HUES48 (cell line): ENCODE measurements at regions not wholly inside any gene's neighbourhood (a gene's known extent, or its start where the extent isn't known, plus 50 kb on each side); places are given as distances from the start of the nearest gene placed in this dataset.

Source experiments
- H3K27ac ChIP-seq: one replicate; pipeline ENCODE4 v1.7.0; 2013; ENCODE audit warnings: low read depth, low read length, inconsistent platforms
- H3K27me3 ChIP-seq: 2 replicates; pipeline ENCODE4 v1.6.1; 2013; ENCODE audit warnings: mild to moderate bottlenecking, low read length; ENCODE audit not compliant: control insufficient read depth, insufficient read depth
- H3K36me3 ChIP-seq: 2 replicates; pipeline ENCODE4 v1.6.1; 2013; ENCODE audit warnings: low read length; ENCODE audit not compliant: control insufficient read depth, insufficient read depth
- H3K4me1 ChIP-seq: 2 replicates; pipeline ENCODE4 v1.6.1; 2013; ENCODE audit warnings: mild to moderate bottlenecking, low read length; ENCODE audit not compliant: control insufficient read depth, insufficient read depth
- H3K4me3 ChIP-seq: 2 replicates; pipeline ENCODE4 v1.5.1; 2013; ENCODE audit warnings: mild to moderate bottlenecking, low read depth, low read length
- H3K9ac ChIP-seq: 2 replicates; pipeline ENCODE4 v1.6.1; 2013; ENCODE audit warnings: mild to moderate bottlenecking, low read depth, low read length, moderate library complexity
- H3K9me3 ChIP-seq: 2 replicates; pipeline ENCODE4 v1.6.1; 2013; ENCODE audit warnings: low read length; ENCODE audit not compliant: control insufficient read depth, insufficient read depth

DNA sequence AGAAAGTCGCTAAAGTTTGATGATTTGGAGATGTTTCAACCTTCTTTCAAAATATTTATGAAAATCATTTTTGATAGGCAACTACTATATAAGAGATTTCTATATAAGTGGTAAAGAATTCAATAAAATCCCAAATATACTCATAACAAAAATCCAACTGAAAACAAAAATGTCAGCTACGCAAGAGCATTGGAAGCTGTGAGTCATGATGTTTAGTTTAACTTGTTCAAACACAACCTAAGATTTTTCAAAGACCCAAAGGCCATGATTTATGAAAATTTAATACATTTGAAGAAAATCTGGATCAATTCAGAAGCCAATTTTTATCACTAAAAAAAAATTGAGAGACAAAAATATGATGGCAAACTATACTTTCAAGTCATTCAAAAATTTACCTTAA is 226.6 kb downstream of the MZT1 start:
- Histone ChIP-seq H3K4me1 (no peaks in the 10 kb centered on the region), H3K36me3 (no peaks in the 10 kb centered on the region), H3K27ac (no peak overlapping the region), H3K4me3 (no peak overlapping the region), H3K9ac (no peak overlapping the region), H3K27me3 (no peaks in the 10 kb centered on the region), H3K9me3 (no peaks in the 10 kb centered on the region)

DNA sequence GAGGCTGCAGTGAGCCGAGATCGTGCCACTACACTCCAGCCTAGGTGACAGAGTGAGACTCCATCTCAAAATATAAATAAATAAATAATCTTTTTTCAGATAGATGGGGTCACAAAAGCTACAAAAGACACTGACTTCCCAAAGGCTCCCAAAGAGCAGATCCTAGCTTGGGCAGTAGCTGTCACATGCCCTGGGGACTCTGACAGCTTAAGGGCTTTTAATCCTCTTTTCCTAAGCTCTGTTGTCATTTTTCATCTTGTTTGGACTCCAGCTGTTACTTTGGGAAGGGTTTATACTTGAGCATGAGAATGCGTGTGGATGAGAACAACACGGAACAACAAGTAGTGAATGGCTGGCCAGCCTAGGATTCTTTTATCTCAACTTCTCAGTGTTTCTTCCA is 231.7 kb downstream of the MZT1 start:
- Histone ChIP-seq H3K27me3 (no peaks in the 10 kb centered on the region), H3K4me1 (no peaks in the 10 kb centered on the region), H3K9ac (no peak overlapping the region), H3K9me3 (no peaks in the 10 kb centered on the region), H3K4me3 (no peak overlapping the region), H3K36me3 (no peaks in the 10 kb centered on the region), H3K27ac (no peak overlapping the region)

DNA sequence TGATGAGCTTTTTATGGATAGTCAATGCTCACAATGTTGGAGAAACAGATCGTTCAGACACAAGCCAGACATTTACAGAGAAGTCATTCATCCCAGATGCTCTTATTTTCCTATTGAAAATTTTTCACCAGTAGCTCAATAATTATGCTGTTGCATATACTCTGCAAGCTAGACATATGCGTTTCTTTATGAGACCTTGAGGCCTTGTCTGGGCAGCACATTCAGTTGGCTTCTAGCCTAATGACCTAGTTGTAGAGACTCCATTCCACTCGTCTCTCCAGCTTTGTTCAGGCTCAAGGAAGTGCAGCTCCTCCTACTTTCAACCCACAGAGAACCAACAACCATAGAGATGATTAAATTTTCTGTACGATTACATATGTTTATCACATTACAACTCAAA is 237.7 kb downstream of the MZT1 start:
- Histone ChIP-seq H3K36me3 (no peaks in the 10 kb centered on the region), H3K9ac (no peak overlapping the region), H3K27ac (no peak overlapping the region), H3K27me3 (no peaks in the 10 kb centered on the region), H3K4me3 (no peak overlapping the region), H3K9me3 (no peaks in the 10 kb centered on the region), H3K4me1 (no peaks in the 10 kb centered on the region)

DNA sequence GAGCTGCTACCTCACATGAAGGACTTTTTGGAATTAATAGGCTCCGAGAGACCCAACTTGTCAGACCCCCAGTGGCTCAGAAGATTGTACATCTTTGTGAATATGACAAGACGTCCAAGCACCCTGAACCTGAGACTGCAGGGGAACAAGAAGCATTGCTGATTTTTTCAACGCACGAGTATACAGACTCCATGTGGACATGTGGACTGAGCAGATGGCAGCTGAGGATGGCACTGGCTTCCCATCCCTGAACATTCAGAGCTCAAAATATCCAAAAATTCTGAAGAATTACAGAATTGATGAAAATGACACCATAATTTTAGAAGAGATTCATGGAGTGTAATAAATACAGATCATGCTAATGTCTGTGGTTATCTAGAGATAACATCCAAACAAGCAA is 254.1 kb downstream of the MZT1 start:
- H3K4me1 ChIP-seq, result no peaks in the 10 kb centered on the region; the same call in 1 of the 2 replicates
- H3K27me3 ChIP-seq, result no peaks in the 10 kb centered on the region
- no peaks in the 10 kb centered on the region for H3K36me3 ChIP-seq
- no peak overlapping the region for H3K9ac ChIP-seq
- H3K4me3 ChIP-seq, result no peak overlapping the region
- H3K27ac ChIP-seq, result no peak overlapping the region
- no peaks in the 10 kb centered on the region for H3K9me3 ChIP-seq

DNA sequence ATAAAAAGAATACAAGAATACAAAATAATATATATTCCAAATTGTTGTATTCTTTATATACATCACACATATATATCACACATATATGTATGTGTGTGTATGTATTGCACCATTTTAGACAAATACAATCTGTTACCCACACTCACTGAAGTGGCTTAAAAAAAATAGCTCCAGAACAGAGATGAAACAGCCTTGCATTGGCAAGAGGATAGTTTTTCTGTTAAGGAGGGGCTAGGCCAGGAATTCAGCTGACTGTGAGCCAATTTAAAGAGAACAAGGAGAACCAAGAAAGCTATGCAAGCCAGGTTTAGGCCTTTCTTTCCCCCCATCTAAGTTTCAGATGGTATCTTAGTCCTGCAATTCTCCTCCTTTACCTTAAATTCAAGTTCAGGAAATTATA is 257.5 kb downstream of the MZT1 start:
- no peaks in the 10 kb centered on the region; the same call in 1 of the 2 replicates for H3K4me1 ChIP-seq
- H3K27me3 ChIP-seq, result no peaks in the 10 kb centered on the region
- no peaks in the 10 kb centered on the region for H3K36me3 ChIP-seq
- no peak overlapping the region for H3K4me3 ChIP-seq
- no peak overlapping the region for H3K9ac ChIP-seq
- no peak overlapping the region for H3K27ac ChIP-seq
- no peaks in the 10 kb centered on the region for H3K9me3 ChIP-seq

DNA sequence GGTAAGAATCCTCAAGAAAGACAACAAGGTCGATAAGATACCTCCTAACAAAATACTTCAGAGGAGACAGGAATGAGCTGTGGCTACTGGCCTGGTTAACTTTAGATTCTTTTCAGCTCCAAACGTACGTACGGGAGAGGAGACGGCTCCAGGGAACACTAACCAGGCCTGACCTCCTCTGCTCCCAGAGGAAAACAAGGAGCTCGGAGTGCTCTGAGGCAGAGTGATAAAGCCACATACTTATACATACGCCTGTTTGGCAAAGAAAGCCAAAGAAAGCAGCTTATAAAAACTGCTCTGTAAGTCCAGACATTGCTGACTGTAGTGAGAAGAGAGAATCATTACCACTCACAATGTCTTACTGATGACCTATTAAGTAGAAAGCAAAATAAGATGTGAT is 263.9 kb downstream of the MZT1 start:
- Histone ChIP-seq H3K4me1 (peaks cover 3% of the 10 kb centered on the region), H3K4me3 (no peak overlapping the region), H3K36me3 (no peaks in the 10 kb centered on the region), H3K9me3 (no peaks in the 10 kb centered on the region), H3K27me3 (no peaks in the 10 kb centered on the region), H3K9ac (no peak overlapping the region), H3K27ac (no peak overlapping the region)

DNA sequence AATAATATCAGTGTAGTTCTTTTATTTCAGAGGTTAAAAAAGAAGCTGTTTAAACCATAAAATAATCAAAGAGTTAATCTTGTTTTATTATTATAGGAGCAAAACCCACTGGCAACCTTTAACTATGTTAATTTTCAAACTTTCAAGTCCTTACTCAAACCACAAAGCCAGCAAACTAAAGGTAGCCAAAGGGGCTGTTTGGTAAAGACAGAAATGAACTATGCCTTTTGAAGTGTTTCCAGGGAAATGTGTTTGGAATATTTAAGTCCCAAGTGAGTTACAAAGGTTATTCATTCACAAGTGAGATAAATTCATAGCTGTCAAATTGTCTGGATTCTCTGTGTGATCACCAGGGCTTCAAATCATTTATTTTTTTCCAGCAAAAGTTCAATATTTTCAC is 264.7 kb downstream of the MZT1 start:
- Histone ChIP-seq H3K36me3 (no peaks in the 10 kb centered on the region), H3K4me3 (no peak overlapping the region), H3K27ac (no peak overlapping the region), H3K27me3 (no peaks in the 10 kb centered on the region), H3K4me1 (peaks cover 11% of the 10 kb centered on the region), H3K9ac (no peak overlapping the region), H3K9me3 (no peaks in the 10 kb centered on the region)

DNA sequence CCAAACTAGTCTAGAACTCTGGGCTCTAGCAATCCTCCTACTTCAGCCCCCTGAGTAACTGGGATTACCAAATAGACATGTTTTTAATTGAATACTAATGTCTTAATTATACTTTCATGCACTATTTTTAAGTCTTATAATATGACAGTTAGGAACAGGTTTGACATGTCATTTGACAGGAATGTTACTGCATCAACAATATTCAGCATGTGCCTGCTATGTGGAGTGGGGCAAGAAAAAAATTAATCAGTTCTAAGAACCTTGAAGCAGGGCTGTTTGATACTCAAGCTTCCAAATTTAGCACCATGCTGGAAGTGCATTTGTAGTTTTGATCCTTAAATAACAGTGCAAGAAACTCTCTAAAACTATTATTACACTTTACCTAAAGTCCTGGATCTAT is 265.3 kb downstream of the MZT1 start:
- no peaks in the 10 kb centered on the region for H3K9me3 ChIP-seq
- H3K9ac ChIP-seq, result no peak overlapping the region
- H3K27me3 ChIP-seq, result no peaks in the 10 kb centered on the region

DNA sequence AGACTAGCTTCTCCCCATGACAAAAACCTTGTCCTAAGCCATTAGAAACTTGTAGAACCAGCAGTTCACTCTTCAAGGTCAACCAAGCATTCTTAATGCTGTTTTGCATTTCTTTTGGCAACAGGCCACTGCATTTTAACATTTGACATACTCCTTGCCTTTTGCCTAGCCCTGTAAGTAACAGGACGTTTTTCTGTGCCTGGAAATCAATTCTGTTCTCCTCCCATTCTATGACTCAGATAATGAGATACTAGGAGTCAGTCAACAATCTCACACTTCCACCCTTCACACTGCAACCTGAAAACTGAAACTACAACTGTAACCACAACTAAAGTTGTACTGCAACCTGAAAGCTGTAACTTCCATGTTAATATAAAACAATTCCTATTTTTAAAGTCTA is 268.7 kb downstream of the MZT1 start:
- no peaks in the 10 kb centered on the region for H3K27me3 ChIP-seq
- no peak overlapping the region for H3K27ac ChIP-seq
- H3K4me1 ChIP-seq, result peaks cover 17% of the 10 kb centered on the region
- no peaks in the 10 kb centered on the region for H3K36me3 ChIP-seq
- no peaks in the 10 kb centered on the region for H3K9me3 ChIP-seq
- H3K4me3 ChIP-seq, result no peak overlapping the region; the same call in 1 of the 2 replicates
- H3K9ac ChIP-seq, result no peak overlapping the region

More for the DNA sequence above, 265.3 kb downstream of the MZT1 start:
- H3K27ac ChIP-seq, result no peak overlapping the region
- H3K36me3 ChIP-seq, result no peaks in the 10 kb centered on the region
- H3K4me1 ChIP-seq, result peaks cover 16% of the 10 kb centered on the region
- H3K4me3 ChIP-seq, result no peak overlapping the region

DNA sequence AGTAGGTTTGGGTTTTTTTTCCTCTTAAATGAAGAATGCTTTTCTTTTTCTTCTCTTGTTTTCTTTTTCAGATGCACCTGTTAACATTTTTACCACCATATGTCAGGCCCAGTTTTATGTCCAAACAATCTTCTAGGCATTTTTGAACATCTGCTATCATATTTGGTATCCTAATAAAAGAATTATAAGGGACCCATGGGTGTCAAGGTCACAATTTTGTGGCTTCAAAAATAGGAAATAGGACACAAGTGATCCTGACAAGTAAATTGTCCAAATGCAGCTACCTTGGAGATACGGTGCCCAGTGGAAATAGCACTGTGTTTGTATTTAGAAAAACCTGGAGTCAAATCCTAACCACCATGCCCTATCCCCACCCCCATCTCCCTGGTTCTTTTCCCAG is 270.3 kb downstream of the MZT1 start:
- no peak overlapping the region for H3K27ac ChIP-seq
- no peaks in the 10 kb centered on the region for H3K36me3 ChIP-seq
- no peaks in the 10 kb centered on the region for H3K27me3 ChIP-seq
- H3K4me1 ChIP-seq, result peaks cover 17% of the 10 kb centered on the region
- H3K9ac ChIP-seq, result no peak overlapping the region
- H3K9me3 ChIP-seq, result no peaks in the 10 kb centered on the region
- no peak overlapping the region for H3K4me3 ChIP-seq

DNA sequence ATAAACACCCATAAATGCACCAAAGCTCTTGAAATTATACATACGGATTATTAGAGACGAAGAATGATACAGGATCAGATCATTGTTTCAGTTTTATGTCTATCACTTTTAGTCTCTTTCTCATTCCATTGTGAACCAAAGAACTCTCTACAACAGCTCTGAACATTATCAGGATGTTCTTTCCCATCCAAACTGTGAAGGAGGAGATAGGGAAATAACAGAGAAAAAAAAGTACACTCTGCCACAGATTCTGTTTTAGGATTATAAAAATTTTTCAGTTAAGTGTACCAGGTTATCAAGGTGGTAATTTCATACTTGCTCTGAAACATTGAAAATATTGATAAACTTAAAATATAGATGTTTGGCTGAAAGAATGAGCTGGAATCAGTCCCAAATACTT is 270.9 kb downstream of the MZT1 start:
- Histone ChIP-seq H3K27ac (no peak overlapping the region), H3K4me1 (peaks cover 17% of the 10 kb centered on the region), H3K4me3 (no peak overlapping the region), H3K9me3 (no peaks in the 10 kb centered on the region), H3K9ac (no peak overlapping the region), H3K36me3 (no peaks in the 10 kb centered on the region), H3K27me3 (no peaks in the 10 kb centered on the region)

DNA sequence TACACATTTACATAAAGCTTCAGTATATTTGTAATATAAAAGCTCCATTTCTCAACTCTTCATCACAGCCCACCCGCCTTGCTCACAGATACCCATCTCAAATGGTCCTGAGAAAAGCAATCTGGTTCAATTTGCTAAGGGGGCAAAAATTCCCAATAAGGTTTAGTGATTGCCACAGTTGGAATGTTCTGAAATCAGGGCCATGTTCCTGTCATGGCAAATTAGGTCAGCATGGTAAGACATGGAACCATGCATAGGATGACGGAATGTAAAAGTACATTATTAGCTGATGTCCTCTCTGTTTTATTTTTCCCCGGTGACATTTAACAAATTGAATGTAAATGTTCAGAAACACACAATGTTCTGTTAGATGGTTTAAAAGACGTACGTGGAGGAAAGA is 274.3 kb downstream of the MZT1 start:
- no peaks in the 10 kb centered on the region for H3K36me3 ChIP-seq
- H3K27me3 ChIP-seq, result no peaks in the 10 kb centered on the region
- H3K27ac ChIP-seq, result no peak overlapping the region
- peaks cover 9% of the 10 kb centered on the region; the same call in 1 of the 2 replicates for H3K4me1 ChIP-seq
- H3K9ac ChIP-seq, result no peak overlapping the region
- peaks cover 11% of the 10 kb centered on the region; the same call in 1 of the 2 replicates for H3K9me3 ChIP-seq
- H3K4me3 ChIP-seq, result no peak overlapping the region
